T-helper 1 cell treated with Interleukin-12 subunit alpha and Interleukin-12 subunit beta and Interleukin-4 antibody, amounts not matched to agents 30 ng/mL and 1 ng/mL, for 36 hours (primary cell): ENCODE measurements at regions not wholly inside any gene's neighbourhood (a gene's known extent, or its start where the extent isn't known, plus 50 kb on each side); places are given as distances from the start of the nearest gene placed in this dataset.

ENCODE experiments used
- intact Hi-C: fragments of 100-400 bp; cut with micrococcal nuclease; formaldehyde crosslinking; loops from one replicate; pipeline ENCODE4 v1.15.1; 2024

GRCh38 chr12:65653321-65653720, 171.0 kb upstream of the HMGA2 start:
- intact Hi-C loops, result no loop called here

GRCh38 chr12:65653946-65654629, 170.2 kb upstream of the HMGA2 start:
- intact Hi-C loops, result no loop called here

- intact Hi-C loops, result no loop called here
Measured at GRCh38 chr12:65655074-65655493, 169.2 kb upstream of the HMGA2 start.

GRCh38 chr12:65656156-65656882, 168.0 kb upstream of the HMGA2 start:
- intact Hi-C loops, result no loop called here

- intact Hi-C loops, result no loop called here
Measured at GRCh38 chr12:65656891-65657351, 167.4 kb upstream of the HMGA2 start.

GRCh38 chr12:65657635-65658034, 166.6 kb upstream of the HMGA2 start:
- intact Hi-C loops, result no loop called here

- intact Hi-C loops, result no loop called here
Measured at GRCh38 chr12:65658360-65658759, 165.9 kb upstream of the HMGA2 start.

- intact Hi-C loops, result no loop called here
Measured at GRCh38 chr12:65659681-65660080, 164.6 kb upstream of the HMGA2 start.

- intact Hi-C loops, result no loop called here
Measured at GRCh38 chr12:65660096-65660495, 164.2 kb upstream of the HMGA2 start.

GRCh38 chr12:65660836-65661235, 163.4 kb upstream of the HMGA2 start:
- intact Hi-C loops, result no loop called here

GRCh38 chr12:65662590-65662989, 161.7 kb upstream of the HMGA2 start:
- intact Hi-C loops, result no loop called here

- intact Hi-C loops, result no loop called here
Measured at GRCh38 chr12:65663097-65663496, 161.2 kb upstream of the HMGA2 start.

- intact Hi-C loops, result no loop called here
Measured at GRCh38 chr12:65663648-65664047, 160.6 kb upstream of the HMGA2 start.

GRCh38 chr12:65664715-65665250, 159.5 kb upstream of the HMGA2 start:
- intact Hi-C loops, result no loop called here

GRCh38 chr12:65665817-65666216, 158.5 kb upstream of the HMGA2 start:
- intact Hi-C loops, result no loop called here

GRCh38 chr12:65666876-65667275, 157.4 kb upstream of the HMGA2 start:
- intact Hi-C loops, result no loop called here

- intact Hi-C loops, result no loop called here
Measured at GRCh38 chr12:65667932-65668331, 156.4 kb upstream of the HMGA2 start.

- intact Hi-C loops, result no loop called here
Measured at GRCh38 chr12:65668981-65669695, 155.1 kb upstream of the HMGA2 start.

GRCh38 chr12:65670775-65671174, 153.5 kb upstream of the HMGA2 start:
- intact Hi-C loops, result no loop called here

GRCh38 chr12:65672441-65672840, 151.8 kb upstream of the HMGA2 start:
- intact Hi-C loops, result no loop called here

- intact Hi-C loops, result no loop called here
Measured at GRCh38 chr12:65673156-65673690, 151.1 kb upstream of the HMGA2 start.

- intact Hi-C loops, result no loop called here
Measured at GRCh38 chr12:65673732-65674131, 150.6 kb upstream of the HMGA2 start.
